OCI-LY1 (cell line): ENCODE measurements at regions not wholly inside any gene's neighbourhood (a gene's known extent, or its start where the extent isn't known, plus 50 kb on each side); places are given as distances from the start of the nearest gene placed in this dataset.

Experiments used
- EZH2 ChIP-seq: fragments of 200-600 bp; sonication (generic), shearing (Covaris generic); IDR thresholded peaks from 2 replicates; pipeline ENCODE4 v1.8.0; 2017; ENCODE audit warnings: borderline replicate concordance, mixed run types, mild to moderate bottlenecking, antibody characterized with exemption, low read length, moderate library complexity, mixed read lengths
- TF ChIP-seq, protein P1 (sequence below): fragments of 200-600 bp; sonication (generic), shearing (Covaris generic); IDR thresholded peaks from 2 replicates; pipeline ENCODE4 v1.5.1; 2017; ENCODE audit warnings: mild to moderate bottlenecking, antibody characterized with exemption, low read length, moderate library complexity, mixed read lengths

DNA sequence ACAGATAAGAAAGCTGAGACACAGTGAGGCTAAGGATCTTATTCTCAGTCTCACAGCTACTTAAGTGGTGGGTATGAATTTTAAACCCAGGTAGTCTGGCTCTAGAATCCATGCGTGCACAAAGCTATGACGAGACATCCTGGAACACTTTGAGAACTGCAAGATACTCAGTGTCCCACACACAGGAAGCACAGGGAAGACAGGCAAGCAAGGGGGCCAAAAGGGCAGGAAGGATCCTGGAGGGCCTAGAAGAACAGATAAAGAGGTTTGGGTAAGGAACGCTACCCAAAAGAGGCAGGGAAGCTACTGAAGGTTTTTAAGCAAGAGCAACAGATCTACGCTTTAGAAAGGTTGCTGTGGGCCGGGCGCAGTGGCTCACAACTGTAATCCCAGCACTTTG lies 99.1 kb upstream of the HES1 start:
- no peak for TF ChIP-seq EZH2
- TF ChIP-seq, protein P1, sequence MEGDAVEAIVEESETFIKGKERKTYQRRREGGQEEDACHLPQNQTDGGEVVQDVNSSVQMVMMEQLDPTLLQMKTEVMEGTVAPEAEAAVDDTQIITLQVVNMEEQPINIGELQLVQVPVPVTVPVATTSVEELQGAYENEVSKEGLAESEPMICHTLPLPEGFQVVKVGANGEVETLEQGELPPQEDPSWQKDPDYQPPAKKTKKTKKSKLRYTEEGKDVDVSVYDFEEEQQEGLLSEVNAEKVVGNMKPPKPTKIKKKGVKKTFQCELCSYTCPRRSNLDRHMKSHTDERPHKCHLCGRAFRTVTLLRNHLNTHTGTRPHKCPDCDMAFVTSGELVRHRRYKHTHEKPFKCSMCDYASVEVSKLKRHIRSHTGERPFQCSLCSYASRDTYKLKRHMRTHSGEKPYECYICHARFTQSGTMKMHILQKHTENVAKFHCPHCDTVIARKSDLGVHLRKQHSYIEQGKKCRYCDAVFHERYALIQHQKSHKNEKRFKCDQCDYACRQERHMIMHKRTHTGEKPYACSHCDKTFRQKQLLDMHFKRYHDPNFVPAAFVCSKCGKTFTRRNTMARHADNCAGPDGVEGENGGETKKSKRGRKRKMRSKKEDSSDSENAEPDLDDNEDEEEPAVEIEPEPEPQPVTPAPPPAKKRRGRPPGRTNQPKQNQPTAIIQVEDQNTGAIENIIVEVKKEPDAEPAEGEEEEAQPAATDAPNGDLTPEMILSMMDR, result no peak
